GM12891 (cell line): ENCODE measurements at regions not wholly inside any gene's neighbourhood (a gene's known extent, or its start where the extent isn't known, plus 50 kb on each side); places are given as distances from the start of the nearest gene placed in this dataset.
A peak's percentile ranks its signal among the peaks of the same experiment; 100 is the strongest.

ENCODE experiments used
- DNase-seq: peaks from one replicate; pipeline ENCODE4 v3.0.0; 2011; ENCODE audit warnings: low spot score; ENCODE audit not compliant: insufficient read length
- FAIRE-seq: peaks from 2 replicates; lab custom pipeline; 2011; peaks lifted over from hg19 to GRCh38; lab: Jason Lieb, UNC
- PAX5 ChIP-seq: IDR thresholded peaks from 2 replicates; pipeline ENCODE4 v1.6.1; 2011; ENCODE audit warnings: low read length, moderate library complexity, mild to moderate bottlenecking; ENCODE audit not compliant: insufficient read depth, severe bottlenecking
- POLR2A ChIP-seq: IDR thresholded peaks from 2 replicates; pipeline ENCODE4 v1.6.1; 2011; ENCODE audit warnings: low read depth, low read length, control low read depth
- POLR2AphosphoS5 ChIP-seq: IDR thresholded peaks from 2 replicates; pipeline ENCODE4 v1.6.1; 2011; ENCODE audit warnings: low read depth, low read length, control low read depth
- POU2F2 ChIP-seq: IDR thresholded peaks from 2 replicates; pipeline ENCODE4 v1.6.1; 2011; ENCODE audit warnings: low read depth, mild to moderate bottlenecking, control low read depth, low read length, moderate library complexity
- SPI1 ChIP-seq: IDR thresholded peaks from 2 replicates; pipeline ENCODE4 v1.6.1; 2011; ENCODE audit warnings: low read depth, low read length, control low read depth
- TAF1 ChIP-seq: IDR thresholded peaks from 2 replicates; pipeline ENCODE4 v1.6.1; 2011; ENCODE audit warnings: low read depth, low read length, control low read depth

DNA sequence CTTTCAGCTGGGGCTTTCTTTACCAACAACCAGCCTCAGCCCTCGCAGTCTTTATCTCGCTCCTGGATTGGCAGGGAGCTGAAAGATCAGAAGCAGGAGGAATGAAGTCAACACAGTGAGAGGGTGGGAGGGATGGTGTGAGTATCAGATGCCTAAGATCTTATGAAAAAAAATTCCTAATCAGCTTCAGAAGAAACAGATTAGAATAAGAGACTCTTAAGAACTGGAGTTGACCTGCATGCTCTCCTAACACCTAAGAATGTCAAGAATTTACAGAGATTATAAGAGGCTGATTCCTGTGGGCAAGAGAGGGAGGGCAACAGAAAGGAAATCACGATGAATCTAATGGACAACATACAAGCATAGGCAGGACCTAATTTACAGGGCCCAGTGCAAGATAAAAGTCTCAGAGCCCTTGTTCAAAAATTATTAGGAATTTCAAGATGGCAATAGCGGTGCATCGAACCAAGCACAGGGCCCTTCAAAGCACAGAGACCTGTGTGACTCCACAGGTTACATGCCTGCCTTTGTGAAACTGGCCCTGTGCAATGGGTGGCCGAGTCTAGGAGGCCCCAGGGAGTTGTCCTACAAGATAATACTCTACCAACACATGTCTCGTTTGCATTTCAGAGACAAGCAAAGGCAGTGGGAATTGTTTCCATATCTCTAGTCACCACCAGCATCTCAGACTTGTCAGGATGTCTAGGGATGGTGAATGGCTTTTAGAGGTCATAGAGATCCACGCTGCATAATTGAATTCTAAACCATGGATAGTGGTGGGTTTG is 65.3 kb upstream of the PPP2R5A start:
- TF ChIP-seq TAF1 (no peak), POLR2A (no peak), PAX5 (no peak)
- FAIRE-seq, result peak; percentile 58
- no peak for DNase-seq

- DNase-seq (no peak), FAIRE-seq (no peak)
- TF ChIP-seq TAF1 (no peak), POLR2A (no peak), POU2F2 (no peak), SPI1 (no peak), PAX5 (no peak)
Measured at GRCh38 chr1:212221801-212222200, 63.4 kb upstream of the PPP2R5A start.

GRCh38 chr1:212224102-212224501 is 61.1 kb upstream of the PPP2R5A start:
- DNase-seq, result no peak
- no peak for TF ChIP-seq POLR2AphosphoS5
- no peak for TF ChIP-seq TAF1
- TF ChIP-seq POLR2A, result no peak
- no peak for TF ChIP-seq PAX5
- FAIRE-seq, result no peak

DNA sequence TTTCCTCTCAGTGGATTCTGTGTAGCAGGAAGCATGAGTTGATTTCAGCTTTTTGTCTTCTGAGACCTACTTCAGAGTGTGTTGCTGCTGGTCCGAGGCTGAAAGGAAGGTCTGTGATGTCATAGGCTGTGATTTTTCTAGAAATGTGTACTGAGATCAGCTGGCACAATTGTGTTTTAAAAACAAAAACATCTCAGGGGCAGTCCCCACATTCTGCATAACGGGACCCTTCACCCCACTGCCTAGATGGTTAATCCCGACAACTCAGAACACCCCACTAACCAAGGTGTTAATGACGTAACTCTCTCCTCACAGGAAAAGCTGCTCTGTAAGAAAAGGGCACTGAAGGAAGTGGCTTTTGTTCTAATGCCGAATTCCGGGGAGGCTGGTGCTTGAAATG is 59.8 kb upstream of the PPP2R5A start:
- FAIRE-seq (no peak), DNase-seq (no peak)
- TF ChIP-seq POLR2AphosphoS5 (no peak), TAF1 (no peak), POLR2A (no peak)

- FAIRE-seq, result peak; percentile 91
- TF ChIP-seq POU2F2 (no peak), PAX5 (no peak), POLR2AphosphoS5 (no peak), POLR2A (no peak), SPI1 (no peak), TAF1 (no peak)
- DNase-seq, result no peak
Measured at GRCh38 chr1:212225871-212226302, 59.3 kb upstream of the PPP2R5A start.

DNA sequence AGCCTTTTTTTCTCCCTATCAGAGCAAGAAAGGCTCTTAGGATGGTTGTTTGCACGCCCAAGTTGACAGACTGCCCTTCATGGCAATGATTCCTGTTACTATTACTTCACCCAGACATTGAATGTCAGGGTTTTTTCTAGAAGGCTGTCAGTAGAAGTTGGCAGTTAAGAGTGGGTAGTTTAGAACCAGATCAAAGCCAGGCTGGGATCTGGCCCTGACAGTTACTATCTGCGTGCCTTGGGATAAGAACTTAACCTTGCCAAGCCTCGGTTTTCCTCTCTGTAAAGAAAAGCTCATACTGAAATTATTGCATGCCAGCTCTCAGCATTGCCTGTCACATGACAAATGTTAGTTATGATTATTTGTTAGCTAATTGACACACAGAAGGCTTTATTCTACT is 58.7 kb upstream of the PPP2R5A start:
- TF ChIP-seq POU2F2, result no peak
- no peak for TF ChIP-seq TAF1
- no peak for TF ChIP-seq POLR2A
- no peak for TF ChIP-seq POLR2AphosphoS5
- no peak for TF ChIP-seq PAX5
- FAIRE-seq (no peak), DNase-seq (no peak)

GRCh38 chr1:212228076-212228475 is 57.1 kb upstream of the PPP2R5A start:
- DNase-seq (no peak), FAIRE-seq (no peak)
- no peak for TF ChIP-seq TAF1
- TF ChIP-seq POLR2AphosphoS5, result no peak
- no peak for TF ChIP-seq SPI1
- TF ChIP-seq PAX5, result no peak
- TF ChIP-seq POLR2A, result no peak
- no peak for TF ChIP-seq POU2F2

DNA sequence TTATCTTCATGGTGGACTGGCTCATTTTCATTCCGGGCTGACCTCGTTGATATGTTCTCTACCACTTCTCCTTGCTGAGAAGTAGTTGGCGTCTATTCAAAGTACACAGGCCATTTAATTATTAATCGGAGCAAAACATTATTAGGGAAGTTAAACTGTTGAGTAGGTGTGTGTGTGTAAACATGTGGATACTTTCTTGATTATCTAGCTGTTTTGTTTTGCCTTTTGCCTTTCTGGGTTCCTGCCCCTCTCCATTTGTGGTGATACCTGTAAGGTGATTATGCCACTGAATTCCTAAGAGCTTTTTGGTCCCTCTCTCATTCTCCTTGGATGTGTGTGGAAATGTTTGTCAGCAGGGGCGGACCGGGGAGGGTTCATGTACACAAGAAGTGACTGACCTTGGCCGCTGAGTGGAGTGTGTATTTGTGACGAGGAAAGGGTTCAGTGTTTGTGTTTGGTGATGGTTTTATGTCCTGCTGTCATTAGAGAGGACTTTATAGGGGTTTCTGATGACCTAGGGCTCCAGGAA is 56.6 kb upstream of the PPP2R5A start:
- peak; percentile 16 for FAIRE-seq
- no peak for DNase-seq

DNA sequence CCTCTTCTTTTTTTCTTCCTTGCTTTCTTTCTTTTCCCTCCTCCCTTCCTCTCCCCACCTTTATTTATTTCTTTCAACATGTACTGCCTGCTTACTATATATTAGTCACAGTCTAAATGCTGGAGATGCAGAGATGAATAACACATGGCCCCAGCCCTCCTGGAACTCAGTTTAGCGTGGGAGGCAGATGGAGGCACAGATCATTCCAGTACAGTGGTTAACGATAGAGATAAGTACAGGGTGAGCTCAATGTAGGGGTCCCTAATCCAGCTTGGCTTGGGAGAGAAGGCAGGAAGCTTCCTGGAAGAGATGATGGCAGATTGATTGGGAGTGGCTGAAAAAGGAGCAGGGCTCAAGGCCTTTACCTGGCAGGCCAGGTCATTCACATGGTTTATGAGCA is 55.6 kb upstream of the PPP2R5A start:
- DNase-seq (no peak), FAIRE-seq (no peak)
- no peak for TF ChIP-seq POU2F2

More for the DNA sequence above, 56.6 kb upstream of the PPP2R5A start:
- no peak for TF ChIP-seq SPI1
- no peak for TF ChIP-seq TAF1
- no peak for TF ChIP-seq POLR2AphosphoS5
- no peak for TF ChIP-seq POLR2A
- no peak for TF ChIP-seq PAX5
- TF ChIP-seq POU2F2, result no peak

- TF ChIP-seq POLR2A, result no peak
- no peak for TF ChIP-seq POLR2AphosphoS5
- TF ChIP-seq TAF1, result no peak
- no peak for TF ChIP-seq SPI1
- TF ChIP-seq POU2F2, result no peak
- no peak for TF ChIP-seq PAX5
- FAIRE-seq (no peak), DNase-seq (no peak)
Measured at GRCh38 chr1:212230329-212230728, 54.9 kb upstream of the PPP2R5A start.

DNA sequence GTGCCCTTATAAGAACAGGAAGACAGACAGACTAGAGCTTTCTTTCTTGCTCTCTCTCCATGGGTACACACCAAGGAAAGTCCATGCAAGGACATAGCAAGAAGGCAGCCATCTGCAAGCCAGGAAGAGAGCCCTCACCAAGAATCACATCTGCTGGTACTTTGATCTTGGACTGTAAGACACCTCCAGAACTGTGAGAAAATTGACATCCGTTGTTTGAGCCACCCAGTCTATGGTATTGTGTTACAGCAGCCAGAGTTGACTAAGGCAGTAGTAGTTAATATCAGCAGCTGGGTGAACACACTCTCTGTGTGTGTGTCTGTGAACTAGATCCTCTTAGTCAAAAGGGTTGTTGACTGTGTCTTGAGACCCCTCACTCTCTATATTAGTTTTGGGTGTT is 53.8 kb upstream of the PPP2R5A start:
- TF ChIP-seq POLR2AphosphoS5 (no peak), POLR2A (no peak)
- DNase-seq (no peak), FAIRE-seq (no peak)
